ENCODE measurements at regions not wholly inside any gene's neighbourhood (a gene's known extent, or its start where the extent isn't known, plus 50 kb on each side); places are given as distances from the start of the nearest gene placed in this dataset.
"Not testable (repeated sequence)": the region's sequence is repeated elsewhere in the genome, so short reads cannot be mapped to it uniquely, and the experiment has no call there.

- DNase-seq: no peak
Observed at GRCh38 chr15:39499042-39499441, 81.8 kb upstream of the THBS1 start.

GRCh38 chr15:39499681-39500080 lies 81.2 kb upstream of the THBS1 start:
- no peak for DNase-seq

DNA sequence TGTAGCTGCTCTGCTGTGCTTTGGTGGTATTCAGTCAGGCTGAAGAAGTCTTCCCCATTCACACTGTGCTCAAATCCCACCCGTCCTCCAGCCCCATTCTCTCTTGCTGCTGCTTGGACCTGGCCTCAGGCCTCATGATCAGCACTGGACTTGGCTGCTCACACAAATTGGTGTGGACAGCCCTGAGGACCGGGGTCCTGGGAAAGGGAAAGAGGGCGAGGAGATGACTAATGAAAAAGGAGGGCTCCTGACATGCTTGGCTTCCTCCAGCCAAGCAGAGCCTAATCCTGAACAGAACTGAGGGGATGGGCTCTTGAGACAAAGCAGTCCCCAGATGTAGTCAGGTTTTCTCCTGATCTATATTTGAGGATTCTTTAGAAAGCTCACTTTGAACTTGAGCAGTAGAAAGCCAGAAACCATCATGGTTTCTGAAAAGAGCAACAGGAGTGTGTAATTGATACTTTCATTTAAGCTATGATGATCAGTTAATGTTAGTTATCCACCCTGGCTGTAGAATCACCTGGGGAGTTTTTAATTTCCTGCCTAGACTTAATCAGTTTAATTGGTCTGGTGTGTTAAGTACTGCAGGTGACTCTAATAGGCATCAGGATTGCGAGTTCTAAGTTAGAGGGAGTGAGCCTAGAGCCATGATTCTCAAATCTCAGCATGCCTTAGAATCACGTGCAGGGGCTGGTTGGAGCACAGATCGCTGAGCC lies 79.4 kb upstream of the THBS1 start:
- DNase-seq: no peak

- DNase-seq: no peak
Observed at GRCh38 chr15:39502082-39502447, 78.8 kb upstream of the THBS1 start.

DNA sequence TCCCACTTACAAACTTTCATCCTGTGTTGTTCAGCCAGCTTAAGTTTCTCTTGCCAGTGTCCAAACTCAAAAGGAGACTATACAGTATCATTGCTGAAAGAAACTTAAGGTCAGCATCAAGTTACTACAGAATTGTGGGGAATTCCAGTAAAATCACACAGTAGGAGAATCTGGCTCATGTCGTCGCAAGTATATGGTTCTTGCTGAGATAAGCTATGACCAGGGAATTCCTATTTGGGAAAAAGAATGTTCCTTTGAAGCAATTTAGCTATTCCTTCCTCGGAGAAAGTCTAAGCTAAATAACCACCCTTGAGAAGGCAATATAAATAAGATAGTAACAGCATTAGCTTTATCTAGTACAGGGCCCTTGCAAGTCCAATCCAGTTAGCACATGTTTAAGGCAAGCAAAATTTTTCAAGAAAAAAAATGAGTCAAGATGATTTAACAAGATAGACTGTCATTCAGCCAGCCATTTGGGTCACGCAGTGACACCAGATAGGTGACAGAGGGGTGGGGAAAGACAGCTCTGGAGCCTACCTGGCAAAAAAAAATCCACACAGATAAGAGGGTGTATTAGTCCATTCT lies 78.2 kb upstream of the THBS1 start:
- no peak for DNase-seq

DNA sequence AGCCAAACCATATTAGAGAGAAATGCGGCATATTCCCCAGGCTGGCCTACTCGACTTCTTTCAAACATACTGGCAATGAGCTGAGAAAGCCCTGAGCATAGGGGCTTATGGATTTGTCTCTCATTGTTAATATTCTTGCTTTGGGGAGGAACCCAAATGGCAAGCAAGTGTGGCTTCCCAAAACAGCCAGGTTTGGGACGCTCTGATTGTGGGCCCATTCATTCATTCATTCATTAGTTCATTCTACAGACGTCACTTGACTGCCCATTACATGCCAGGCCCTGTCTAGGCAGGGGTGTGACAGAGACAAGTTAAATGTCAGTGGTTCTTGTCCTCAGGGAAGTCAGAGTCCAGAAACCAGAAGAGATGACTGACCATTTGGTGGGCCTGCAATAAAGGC lies 77.4 kb upstream of the THBS1 start:
- DNase-seq: no peak

GRCh38 chr15:39504808-39505207 lies 76.1 kb upstream of the THBS1 start:
- no peak for DNase-seq

DNA sequence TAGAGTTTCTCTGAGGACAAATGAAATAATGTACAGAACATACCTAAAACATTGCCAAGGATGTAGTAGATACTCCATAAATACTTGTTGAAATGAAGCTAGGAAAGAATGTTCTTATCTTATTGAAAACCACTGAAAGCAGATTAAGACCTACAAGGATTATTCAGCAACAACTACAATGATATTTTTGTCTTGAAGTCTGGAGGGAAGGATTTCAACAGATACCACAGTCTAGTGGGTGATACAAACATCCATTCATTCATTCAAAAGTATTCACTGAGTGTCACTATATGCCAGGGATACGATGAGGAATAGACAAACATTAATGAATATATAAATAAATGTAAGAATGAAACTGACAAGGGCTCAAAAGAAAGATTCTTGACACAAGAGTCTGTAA lies 74.7 kb upstream of the THBS1 start:
- no peak for DNase-seq

GRCh38 chr15:39508536-39508935 lies 72.3 kb upstream of the THBS1 start:
- no peak for DNase-seq

DNA sequence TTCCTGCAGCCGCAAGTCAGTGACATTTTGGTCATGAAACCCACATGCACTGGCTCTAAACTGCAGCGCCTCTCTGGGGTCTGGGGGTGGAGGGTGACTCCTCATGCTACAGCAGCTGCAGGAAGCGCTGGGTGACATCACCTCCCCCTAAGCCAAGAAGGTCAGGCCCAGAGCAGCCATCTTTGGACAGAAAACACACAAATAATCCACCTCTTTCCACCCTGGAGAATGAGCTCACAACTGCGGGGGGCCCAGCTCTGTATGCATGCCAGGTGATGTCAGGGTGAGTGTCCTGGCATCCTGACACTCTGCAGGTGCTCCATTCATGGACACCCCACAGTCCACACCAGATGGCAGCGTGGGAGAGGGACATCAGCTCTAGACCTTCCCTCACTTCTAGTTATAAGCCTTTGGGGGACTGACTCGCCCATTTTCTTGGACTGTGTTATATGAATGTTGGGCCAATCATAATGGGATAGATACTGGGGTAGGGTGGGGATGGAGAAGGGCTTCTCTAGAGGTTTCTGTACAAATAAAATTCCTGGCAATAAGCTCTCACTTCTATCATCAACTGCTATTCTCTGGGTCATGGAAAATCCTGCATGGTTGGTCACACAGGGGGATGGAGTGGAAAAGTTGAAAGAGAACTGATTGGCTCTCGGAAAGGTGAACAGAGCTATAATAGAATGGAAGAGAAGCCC lies 70.7 kb upstream of the THBS1 start:
- DNase-seq: no peak

- no peak for DNase-seq
Observed at GRCh38 chr15:39511000-39511915, 69.6 kb upstream of the THBS1 start.

- DNase-seq: no peak
Observed at GRCh38 chr15:39511916-39512260, 69.0 kb upstream of the THBS1 start.

DNA sequence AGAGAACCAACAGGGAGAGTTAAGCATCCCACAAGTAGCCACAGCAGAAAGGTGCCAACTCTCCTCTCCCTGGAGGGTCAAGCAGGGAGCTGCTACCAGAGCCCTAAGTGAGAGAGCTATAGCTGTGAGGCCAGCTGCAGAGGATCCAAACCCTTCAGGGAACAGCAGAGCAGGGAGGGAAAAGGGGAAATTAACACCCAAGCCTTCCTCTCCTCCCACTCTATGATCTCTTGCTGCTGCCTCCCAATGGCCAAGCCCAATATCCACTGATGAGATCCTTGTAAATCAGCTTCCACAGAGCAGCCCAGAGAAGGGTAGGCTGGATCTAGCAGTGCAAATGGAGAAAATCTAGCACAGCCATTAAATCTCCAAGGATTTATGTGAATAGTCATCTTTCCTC lies 68.2 kb upstream of the THBS1 start:
- no peak for DNase-seq

DNA sequence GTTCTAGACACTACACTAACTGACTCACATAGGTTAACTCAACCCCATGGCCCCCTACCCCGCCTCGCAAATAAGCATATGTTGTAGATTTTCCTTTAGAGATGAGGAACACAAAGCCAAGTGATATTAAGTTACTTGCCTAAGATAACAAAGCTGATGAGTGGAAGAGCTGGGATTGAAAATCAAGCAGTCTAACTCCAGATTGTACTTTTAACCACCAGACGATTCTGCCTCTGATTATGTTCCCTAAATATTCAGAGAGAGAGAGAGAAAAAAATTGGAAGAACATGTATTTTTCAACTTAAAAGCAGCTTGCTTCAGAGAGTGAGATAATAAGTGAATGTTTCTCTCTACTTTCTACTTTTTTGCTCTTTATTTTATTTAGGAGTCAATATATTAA lies 66.9 kb upstream of the THBS1 start:
- DNase-seq: no peak

DNA sequence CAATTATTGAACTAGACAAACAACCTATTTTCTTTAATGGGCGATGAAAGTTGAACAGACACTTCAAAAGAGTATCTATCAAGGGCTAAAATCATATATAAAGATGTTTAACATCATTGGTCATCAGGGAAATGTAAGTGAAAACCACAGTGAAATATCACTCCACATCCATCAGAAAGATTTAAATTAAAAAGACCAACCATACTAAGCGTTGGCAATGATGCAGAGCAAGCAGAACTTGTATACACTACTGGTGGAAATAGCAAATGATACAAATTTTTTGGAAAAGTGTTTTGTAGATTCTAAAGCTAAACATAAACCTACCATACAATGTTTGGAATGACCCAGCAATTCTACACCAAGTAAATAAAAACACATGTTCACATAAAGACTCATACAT lies 65.9 kb upstream of the THBS1 start:
- DNase-seq: no peak

- no peak for DNase-seq
Observed at GRCh38 chr15:39515765-39516164, 65.1 kb upstream of the THBS1 start.

DNA sequence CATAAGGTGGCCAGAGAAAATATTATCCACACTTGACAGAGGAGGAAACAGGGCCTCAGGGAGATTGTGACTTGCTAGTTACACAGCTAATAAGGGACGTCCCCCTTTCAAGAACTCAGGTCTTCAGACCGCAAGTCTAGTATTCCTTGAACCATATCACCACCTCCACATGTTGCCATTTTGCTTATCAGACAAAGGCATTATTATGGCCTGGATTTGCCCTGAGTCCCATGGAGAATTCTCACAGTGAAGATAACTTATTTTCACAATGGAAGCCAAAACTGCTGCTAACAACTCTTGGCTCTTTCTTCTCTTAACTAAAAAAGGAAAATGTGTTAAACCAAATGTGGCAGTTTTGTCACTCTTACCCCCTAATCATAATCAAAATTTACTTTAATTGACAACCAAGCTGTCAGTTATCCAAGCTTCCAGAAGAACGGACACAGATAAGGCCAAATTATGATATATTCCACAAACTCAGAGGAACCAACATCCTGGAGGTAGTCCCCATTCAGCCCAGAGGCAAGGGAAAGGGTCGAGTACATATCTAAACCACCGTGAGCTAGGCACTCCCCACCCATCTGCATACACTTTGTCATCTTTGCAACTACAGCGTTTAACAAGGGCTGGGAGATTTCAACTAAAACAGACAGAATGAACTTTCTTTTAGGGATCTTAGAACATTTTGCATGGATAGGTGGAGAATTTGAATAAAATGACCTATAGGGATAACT lies 63.6 kb upstream of the THBS1 start:
- no peak for DNase-seq

- DNase-seq: not testable (repeated sequence)
Observed at GRCh38 chr15:39523968-39524367, 56.9 kb upstream of the THBS1 start.

GRCh38 chr15:39529457-39529856 lies 51.4 kb upstream of the THBS1 start:
- no peak for DNase-seq

- DNase-seq: no peak
Observed at GRCh38 chr15:39530480-39531342, 50.2 kb upstream of the THBS1 start.
